Loucy (cell line): ENCODE measurements at regions not wholly inside any gene's neighbourhood (a gene's known extent, or its start where the extent isn't known, plus 50 kb on each side); places are given as distances from the start of the nearest gene placed in this dataset.

Experiments
- EZH2phosphoT487 ChIP-seq: fragments of 200-600 bp; IDR thresholded peaks from 2 replicates; pipeline ENCODE4 v1.6.1; 2018; ENCODE audit warnings: antibody characterized with exemption, mild to moderate bottlenecking, moderate library complexity, borderline replicate concordance
- TF ChIP-seq, protein P1 (sequence below): fragments of 200-600 bp; sonication (generic); conservative IDR thresholded peaks from 2 replicates; pipeline ENCODE4 v1.5.1; 2014; ENCODE audit warnings: mild to moderate bottlenecking, antibody characterized with exemption, low read length

DNA sequence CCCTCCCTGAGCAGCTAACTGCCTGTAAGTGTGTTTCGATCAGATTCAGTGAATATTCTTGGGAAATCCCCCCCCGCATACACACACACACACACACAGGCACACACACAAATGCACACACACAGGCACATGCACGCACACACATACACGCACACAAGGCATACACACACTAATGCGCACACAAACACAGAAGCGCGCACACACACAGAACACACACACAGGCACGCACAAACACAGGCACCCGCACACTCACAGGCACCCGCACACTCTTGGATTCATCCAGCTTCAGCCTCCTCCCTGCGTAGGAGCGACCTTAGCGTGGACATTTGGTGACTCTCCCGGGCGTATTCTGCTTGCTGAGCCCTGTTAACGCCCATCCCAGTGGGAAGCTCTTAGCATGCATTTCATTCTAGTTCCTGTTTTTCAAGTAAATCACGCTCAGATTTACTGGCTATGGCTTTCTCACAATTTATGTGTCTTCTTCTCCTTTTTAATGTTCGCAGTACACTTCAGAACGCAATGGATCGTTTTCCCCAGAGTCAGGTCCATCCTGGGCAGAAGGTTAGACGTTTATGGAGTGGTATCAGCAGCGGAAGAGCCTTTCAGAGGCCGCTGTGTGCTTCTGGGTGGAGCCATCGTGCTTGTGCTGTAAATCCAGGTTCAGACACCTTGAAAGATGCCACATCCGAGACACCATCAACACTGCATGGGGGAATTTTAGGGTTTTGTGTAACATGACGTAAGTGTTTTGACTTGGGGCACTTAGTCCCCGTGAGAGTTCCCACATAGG is 656.6 kb downstream of the GALR1 start:
- TF ChIP-seq, protein P1, sequence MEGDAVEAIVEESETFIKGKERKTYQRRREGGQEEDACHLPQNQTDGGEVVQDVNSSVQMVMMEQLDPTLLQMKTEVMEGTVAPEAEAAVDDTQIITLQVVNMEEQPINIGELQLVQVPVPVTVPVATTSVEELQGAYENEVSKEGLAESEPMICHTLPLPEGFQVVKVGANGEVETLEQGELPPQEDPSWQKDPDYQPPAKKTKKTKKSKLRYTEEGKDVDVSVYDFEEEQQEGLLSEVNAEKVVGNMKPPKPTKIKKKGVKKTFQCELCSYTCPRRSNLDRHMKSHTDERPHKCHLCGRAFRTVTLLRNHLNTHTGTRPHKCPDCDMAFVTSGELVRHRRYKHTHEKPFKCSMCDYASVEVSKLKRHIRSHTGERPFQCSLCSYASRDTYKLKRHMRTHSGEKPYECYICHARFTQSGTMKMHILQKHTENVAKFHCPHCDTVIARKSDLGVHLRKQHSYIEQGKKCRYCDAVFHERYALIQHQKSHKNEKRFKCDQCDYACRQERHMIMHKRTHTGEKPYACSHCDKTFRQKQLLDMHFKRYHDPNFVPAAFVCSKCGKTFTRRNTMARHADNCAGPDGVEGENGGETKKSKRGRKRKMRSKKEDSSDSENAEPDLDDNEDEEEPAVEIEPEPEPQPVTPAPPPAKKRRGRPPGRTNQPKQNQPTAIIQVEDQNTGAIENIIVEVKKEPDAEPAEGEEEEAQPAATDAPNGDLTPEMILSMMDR = no peak
- no peak for TF ChIP-seq EZH2phosphoT487
